Activated B cell treated with CpG ODN at 0.5 μM for 24 hours (primary cell): ENCODE measurements at regions not wholly inside any gene's neighbourhood (a gene's known extent, or its start where the extent isn't known, plus 50 kb on each side); places are given as distances from the start of the nearest gene placed in this dataset.

ENCODE experiments used
- ATAC-seq: fragments of 200-7000 bp; cut with Tn5 transposase; one replicate; pipeline ENCODE4 v1.10.0; 2021; ENCODE audit warnings: low read depth, mild to moderate bottlenecking, moderate library complexity
- CTCF ChIA-PET: fragments of 350-600 bp; sonication (Branson Sonifier 250); formaldehyde crosslinking; loops from one replicate; lab custom pipeline; 2021; ENCODE audit warnings: antibody characterized with exemption; lab: Charles Lee
- POLR2A ChIA-PET: fragments of 350-600 bp; sonication (Branson Sonifier 250); formaldehyde crosslinking; loops from one replicate; lab custom pipeline; 2021; ENCODE audit warnings: antibody characterized with exemption; lab: Charles Lee
- DNase-seq: peaks from one replicate; pipeline ENCODE4 v3.0.0; 2022
- H3K27ac Mint-ChIP-seq: one replicate; pipeline ENCODE4 v1.8.0; 2020; ENCODE audit warnings: mixed read lengths
- H3K27me3 Mint-ChIP-seq: one replicate; pipeline ENCODE4 v1.8.0; 2021; ENCODE audit warnings: mixed read lengths
- H3K36me3 Mint-ChIP-seq: one replicate; pipeline ENCODE4 v1.8.0; 2021; ENCODE audit warnings: low read depth, mixed read lengths
- H3K4me1 Mint-ChIP-seq: one replicate; pipeline ENCODE4 v1.8.0; 2021; ENCODE audit warnings: mixed read lengths
- H3K4me3 Mint-ChIP-seq: one replicate; pipeline ENCODE4 v1.8.0; 2020; ENCODE audit warnings: mild to moderate bottlenecking, mixed read lengths
- H3K9me3 Mint-ChIP-seq: one replicate; pipeline ENCODE4 v1.8.0; 2020; ENCODE audit warnings: mixed read lengths
- CTCF ChIP-seq: fragments of 200-600 bp; IDR thresholded peaks from one replicate; pipeline ENCODE4 v1.8.0; 2022; ENCODE audit warnings: antibody characterized with exemption, mild to moderate bottlenecking
- intact Hi-C: fragments of 100-400 bp; cut with micrococcal nuclease; formaldehyde crosslinking; loops from one replicate; pipeline ENCODE4 v1.15.1; 2024

GRCh38 chr13:63041640-63042414 lies 1626.2 kb upstream of the PCDH20 start:
- DNase-seq = no peak
- no peak for TF ChIP-seq CTCF
- intact Hi-C loops = no loop called here
- ATAC-seq = no peak
- CTCF ChIA-PET = no interaction called here
- Mint-ChIP-seq H3K9me3 (peaks cover 22% of the 10 kb centered on the region), H3K27me3 (no peaks in the 10 kb centered on the region), H3K4me3 (no peak overlapping the region), H3K4me1 (no peaks in the 10 kb centered on the region), H3K27ac (no peak overlapping the region), H3K36me3 (no peaks in the 10 kb centered on the region)
- POLR2A ChIA-PET = no interaction called here

DNA sequence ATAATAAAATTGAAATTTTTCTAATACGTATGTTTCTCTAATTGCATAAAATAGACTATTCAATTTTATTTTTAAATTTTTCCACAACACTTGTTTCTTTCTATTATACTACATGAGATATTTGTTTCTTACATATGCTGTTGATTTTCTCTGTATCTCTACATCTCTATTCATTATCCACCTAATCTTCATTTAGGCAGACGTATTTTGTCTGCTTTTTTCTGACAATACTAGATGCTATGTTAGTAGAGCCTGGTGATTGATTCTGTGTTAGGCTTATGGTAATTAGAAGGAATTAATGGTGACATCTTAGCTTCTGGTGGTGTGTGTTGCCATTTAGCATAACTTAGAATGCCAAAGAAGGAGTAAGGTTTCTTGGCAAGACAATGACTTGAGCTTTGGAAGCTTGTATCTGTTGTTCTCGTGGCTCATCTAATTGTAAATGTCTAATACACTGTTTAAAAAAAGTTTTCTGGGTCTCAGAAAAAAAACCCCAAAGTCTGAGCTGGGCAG lies 1610.7 kb upstream of the PCDH20 start:
- no peak for TF ChIP-seq CTCF
- ChIA-PET CTCF (no interaction called here), POLR2A (no interaction called here)
- H3K27ac Mint-ChIP-seq = no peak overlapping the region
- H3K27me3 Mint-ChIP-seq = no peaks in the 10 kb centered on the region
- H3K4me3 Mint-ChIP-seq = no peak overlapping the region
- no peaks in the 10 kb centered on the region for H3K36me3 Mint-ChIP-seq
- H3K4me1 Mint-ChIP-seq = no peaks in the 10 kb centered on the region
- H3K9me3 Mint-ChIP-seq = peaks cover 2% of the 10 kb centered on the region
- intact Hi-C loops = no loop called here
- ATAC-seq (no peak), DNase-seq (no peak)

DNA sequence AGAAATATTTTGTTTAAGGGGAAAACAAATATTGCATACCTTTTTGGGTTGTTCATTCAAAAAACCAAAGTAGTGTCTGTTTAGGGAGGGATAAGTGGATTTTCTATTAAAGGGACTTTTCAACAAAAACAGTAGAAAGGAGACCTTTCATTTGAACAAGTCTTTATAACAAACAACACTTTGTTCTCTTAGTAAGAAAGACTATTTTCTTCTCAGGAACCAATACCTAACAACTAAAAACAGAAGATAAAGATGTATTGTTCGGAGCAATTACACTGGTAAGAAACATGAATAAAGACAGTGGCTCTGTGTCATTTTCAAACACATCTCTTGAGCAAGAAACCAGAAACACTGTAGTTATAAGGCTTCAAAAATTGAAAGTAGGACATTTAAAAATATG lies 1610.1 kb upstream of the PCDH20 start:
- ATAC-seq (no peak), DNase-seq (no peak)
- no peaks in the 10 kb centered on the region for H3K4me1 Mint-ChIP-seq
- TF ChIP-seq CTCF = no peak
- no peak overlapping the region for H3K27ac Mint-ChIP-seq
- ChIA-PET POLR2A (no interaction called here), CTCF (no interaction called here)
- H3K4me3 Mint-ChIP-seq = no peak overlapping the region
- no peaks in the 10 kb centered on the region for H3K27me3 Mint-ChIP-seq
- intact Hi-C loops = no loop called here
- no peaks in the 10 kb centered on the region for H3K36me3 Mint-ChIP-seq
- peaks cover 2% of the 10 kb centered on the region for H3K9me3 Mint-ChIP-seq

GRCh38 chr13:63024458-63024857 lies 1608.8 kb upstream of the PCDH20 start:
- H3K4me3 Mint-ChIP-seq = no peak overlapping the region
- TF ChIP-seq CTCF = no peak
- POLR2A ChIA-PET = no interaction called here
- H3K27me3 Mint-ChIP-seq = no peaks in the 10 kb centered on the region
- H3K27ac Mint-ChIP-seq = no peak overlapping the region
- CTCF ChIA-PET = no interaction called here
- intact Hi-C loops = no loop called here
- no peaks in the 10 kb centered on the region for H3K4me1 Mint-ChIP-seq
- H3K36me3 Mint-ChIP-seq = no peaks in the 10 kb centered on the region
- ATAC-seq (no peak), DNase-seq (no peak)
- peaks cover 2% of the 10 kb centered on the region for H3K9me3 Mint-ChIP-seq

DNA sequence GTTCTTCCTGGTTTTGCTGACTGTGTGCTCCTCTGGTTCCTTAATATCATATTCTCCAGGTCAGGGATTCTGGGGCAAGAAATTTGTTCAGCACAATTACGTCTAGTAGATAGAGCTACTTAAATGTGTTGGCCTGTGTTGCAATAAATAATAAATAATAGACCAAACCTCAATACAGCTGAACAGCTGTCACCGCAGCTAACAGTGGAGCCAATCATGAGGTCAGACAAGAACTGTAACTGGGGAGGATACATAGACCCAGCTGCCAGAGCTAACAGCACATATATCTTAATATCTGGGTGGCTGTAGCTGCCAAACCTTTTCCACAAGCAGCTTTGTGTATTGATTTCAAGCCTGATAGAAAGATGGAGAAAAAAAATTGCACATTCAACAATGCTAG lies 1596.3 kb upstream of the PCDH20 start:
- Mint-ChIP-seq H3K27me3 (no peaks in the 10 kb centered on the region), H3K4me3 (no peak overlapping the region), H3K9me3 (peaks cover 30% of the 10 kb centered on the region), H3K4me1 (no peaks in the 10 kb centered on the region), H3K36me3 (no peaks in the 10 kb centered on the region), H3K27ac (no peak overlapping the region)
- intact Hi-C loops = no loop called here
- POLR2A ChIA-PET = no interaction called here
- CTCF ChIA-PET = no interaction called here
- no peak for TF ChIP-seq CTCF
- no peak for DNase-seq
- ATAC-seq = no peak
